Calu3 (cell line): ENCODE measurements at regions not wholly inside any gene's neighbourhood (a gene's known extent, or its start where the extent isn't known, plus 50 kb on each side); places are given as distances from the start of the nearest gene placed in this dataset.
A peak's percentile ranks its signal among the peaks of the same experiment; 100 is the strongest.

Experiments
- BruUV-seq: library from RNA; stranded (reverse); fragments of 400-500 nt; replicated peaks from 2 replicates; lab custom pipeline; 2021; lab: Mats Ljungman, UMichigan
- CTCF ChIA-PET: fragments of 300-600 bp; sonication (Branson Sonifier 250); formaldehyde crosslinking; loops from one replicate; lab custom pipeline; 2022; ENCODE audit warnings: antibody characterized with exemption; lab: Charles Lee
- DNase-seq: peaks from one replicate; pipeline ENCODE4 v3.0.0; 2022
- H3K27ac Mint-ChIP-seq: one replicate; pipeline ENCODE4 v1.8.0; 2022; ENCODE audit warnings: mixed read lengths; ENCODE audit not compliant: unreplicated experiment
- H3K27me3 Mint-ChIP-seq: one replicate; pipeline ENCODE4 v1.8.0; 2022; ENCODE audit warnings: mixed read lengths; ENCODE audit not compliant: unreplicated experiment
- H3K36me3 Mint-ChIP-seq: one replicate; pipeline ENCODE4 v1.8.0; 2022; ENCODE audit warnings: mild to moderate bottlenecking, moderate library complexity, mixed read lengths; ENCODE audit not compliant: insufficient read depth, unreplicated experiment
- H3K4me1 Mint-ChIP-seq: one replicate; pipeline ENCODE4 v1.8.0; 2022; ENCODE audit warnings: mild to moderate bottlenecking, low read depth, mixed read lengths; ENCODE audit not compliant: unreplicated experiment
- H3K4me3 Mint-ChIP-seq: one replicate; pipeline ENCODE4 v1.8.0; 2022; ENCODE audit warnings: mild to moderate bottlenecking, low read depth, moderate library complexity, mixed read lengths; ENCODE audit not compliant: unreplicated experiment
- H3K9me3 Mint-ChIP-seq: one replicate; pipeline ENCODE4 v1.8.0; 2022; ENCODE audit warnings: low read depth, mixed read lengths; ENCODE audit not compliant: unreplicated experiment
- CTCF ChIP-seq: fragments of 200-600 bp; IDR thresholded peaks from one replicate; pipeline ENCODE4 v1.8.0; 2022; ENCODE audit warnings: antibody characterized with exemption; ENCODE audit not compliant: unreplicated experiment
- intact Hi-C: fragments of 100-400 bp; cut with micrococcal nuclease; formaldehyde crosslinking; loops from one replicate; pipeline ENCODE4 v1.10.0; 2022; ENCODE audit not compliant: unreplicated experiment

GRCh38 chr10:31131251-31131650, 99.6 kb upstream of the ZNF438 start:
- Mint-ChIP-seq H3K4me1 (no peaks in the 10 kb centered on the region), H3K9me3 (no peaks in the 10 kb centered on the region)
- intact Hi-C loops: no loop called here

GRCh38 chr10:31132681-31133244, 101.1 kb upstream of the ZNF438 start:
- H3K4me1 Mint-ChIP-seq: no peaks in the 10 kb centered on the region
- peak overlapping the region; percentile 54 for H3K4me3 Mint-ChIP-seq
- no peaks in the 10 kb centered on the region for H3K27me3 Mint-ChIP-seq
- peak overlapping the region; percentile 24 for H3K27ac Mint-ChIP-seq
- no peak for DNase-seq
- peaks cover 22% of the 10 kb centered on the region for H3K36me3 Mint-ChIP-seq
- CTCF ChIA-PET: interaction anchor here (0.6 to 0.9 kb wide), 2 partner anchors 100 to 1023 kb away, joined by 3 read pairs; no protein-coding TSS in a partner anchor
- TF ChIP-seq CTCF: no peak
- BruUV-seq: no TSS peak
- no peaks in the 10 kb centered on the region for H3K9me3 Mint-ChIP-seq
- intact Hi-C loops: no loop called here

More at GRCh38 chr10:31131251-31131650, 99.6 kb upstream of the ZNF438 start:
- DNase-seq: no peak
- no peak for TF ChIP-seq CTCF
- Mint-ChIP-seq H3K27ac (no peak overlapping the region), H3K4me3 (no peak overlapping the region), H3K27me3 (no peaks in the 10 kb centered on the region), H3K36me3 (peaks cover 22% of the 10 kb centered on the region)
- no TSS peak for BruUV-seq
- CTCF ChIA-PET: interaction anchor here (0.7 kb wide), 3 partner anchors 28 to 1572 kb away, joined by 4 to 7 read pairs (median 6); no protein-coding TSS in a partner anchor

GRCh38 chr10:31133251-31133791, 101.7 kb upstream of the ZNF438 start:
- H3K27me3 Mint-ChIP-seq: no peaks in the 10 kb centered on the region
- no peaks in the 10 kb centered on the region for H3K4me1 Mint-ChIP-seq
- H3K36me3 Mint-ChIP-seq: peaks cover 22% of the 10 kb centered on the region
- intact Hi-C loops: no loop called here
- BruUV-seq: TSS peak; percentile 75
- TF ChIP-seq CTCF: no peak
- H3K4me3 Mint-ChIP-seq: peak overlapping the region; percentile 54
- H3K9me3 Mint-ChIP-seq: no peaks in the 10 kb centered on the region
- DNase-seq: no peak
- peak overlapping the region; percentile 24 for H3K27ac Mint-ChIP-seq
- CTCF ChIA-PET: interaction anchor here (0.6 to 0.9 kb wide), 5 partner anchors 55 to 1496 kb away, joined by 3 to 5 read pairs (median 3); no protein-coding TSS in a partner anchor

- TF ChIP-seq CTCF: no peak
- peak overlapping the region; percentile 86 for H3K27ac Mint-ChIP-seq
- H3K27me3 Mint-ChIP-seq: no peaks in the 10 kb centered on the region
- DNase-seq: peak; percentile 63
- CTCF ChIA-PET: interaction anchor here (0.6 to 1.4 kb wide), 7 partner anchors 50 to 1496 kb away, joined by 3 to 7 read pairs (median 3); partner anchors contain the start of gene ZNF438
- no TSS peak for BruUV-seq
- H3K4me1 Mint-ChIP-seq: no peaks in the 10 kb centered on the region
- peak overlapping the region; percentile 54 for H3K4me3 Mint-ChIP-seq
- H3K9me3 Mint-ChIP-seq: no peaks in the 10 kb centered on the region
- H3K36me3 Mint-ChIP-seq: peaks cover 22% of the 10 kb centered on the region
- intact Hi-C loops: loop anchor here (1.0 kb wide), 1 partner anchor 35 kb away; no protein-coding TSS in a partner anchor
Observed at GRCh38 chr10:31133792-31134310, 102.2 kb upstream of the ZNF438 start.
